GM12878 (cell line): ENCODE measurements at regions not wholly inside any gene's neighbourhood (a gene's known extent, or its start where the extent isn't known, plus 50 kb on each side); places are given as distances from the start of the nearest gene placed in this dataset.

Experiments
- ATAC-seq: fragments of 200-7000 bp; cut with Tn5 transposase; 3 replicates; pipeline ENCODE4 v1.9.1; 2020; ENCODE audit warnings: mild to moderate bottlenecking, moderate library complexity
- BruUV-seq: library from RNA; stranded (reverse); fragments of 400-500 nt; replicated peaks from 2 replicates; lab custom pipeline; 2021; lab: Mats Ljungman, UMichigan
- CTCF ChIA-PET: fragments of 300-600 bp; sonication (Branson Sonifier 250); formaldehyde crosslinking; extraction: SDS; loops from one replicate; lab custom pipeline; 2021; ENCODE audit warnings: inconsistent platforms; lab: Yijun Ruan, JAX
- POLR2A ChIA-PET: fragments of 350-600 bp; formaldehyde crosslinking; extraction: SDS; loops from one replicate; lab custom pipeline; 2021; ENCODE audit warnings: inconsistent platforms; lab: Charles Lee
- RAD21 ChIA-PET: fragments of 300-600 bp; sonication (Branson Sonifier 250); formaldehyde crosslinking; loops from one replicate; lab custom pipeline; 2023; ENCODE audit warnings: antibody characterized with exemption; ENCODE audit not compliant: unreplicated experiment; lab: Charles Lee
- SMC1A ChIA-PET: fragments of 300-600 bp; sonication (Branson Sonifier 250); formaldehyde crosslinking; loops from one replicate; lab custom pipeline; 2023; ENCODE audit not compliant: unreplicated experiment, uncharacterized antibody; lab: Charles Lee
- DNase-seq: peaks from one replicate; pipeline ENCODE4 v3.0.0-alpha.2; 2011; ENCODE audit warnings: low read depth, low spot score
- FAIRE-seq: peaks from 3 replicates; lab custom pipeline; 2011; peaks lifted over from hg19 to GRCh38; lab: Jason Lieb, UNC
- H2AFZ ChIP-seq: 2 replicates; pipeline ENCODE4 v1.6.0; 2011; ENCODE audit warnings: low read depth, low read length, control low read depth; ENCODE audit not compliant: control insufficient read depth
- H3K27ac ChIP-seq: 2 replicates; pipeline ENCODE4 v1.5.1; 2011; ENCODE audit warnings: control low read depth; ENCODE audit not compliant: control insufficient read depth, insufficient read depth
- H3K27me3 ChIP-seq, 2 experiments: replicated peaks in 1 of 2; 2 replicates each; pipeline versions ENCODE4 v1.6.0 to v1.6.1; 2011; ENCODE audit warnings: low read length in 1 of 2; ENCODE audit not compliant: control insufficient read depth in 2 of 2, insufficient read depth in 2 of 2
- H3K36me3 ChIP-seq, 2 experiments: 2 replicates each; pipeline ENCODE4 v1.5.1; 2011; ENCODE audit warnings: low read length in 1 of 2; ENCODE audit not compliant: control insufficient read depth in 2 of 2, insufficient read depth in 2 of 2
- H3K4me1 ChIP-seq: 2 replicates; pipeline ENCODE4 v1.6.1; 2011; ENCODE audit warnings: mild to moderate bottlenecking, low read length, moderate library complexity, mixed read lengths; ENCODE audit not compliant: control insufficient read depth, insufficient read depth
- H3K4me2 ChIP-seq: 2 replicates; pipeline ENCODE4 v1.6.0; 2011; ENCODE audit warnings: control low read depth; ENCODE audit not compliant: control insufficient read depth, insufficient read depth
- H3K4me3 ChIP-seq: fragments of 200-600 bp; sonication (generic); 2 replicates; pipeline ENCODE4 v1.5.1; 2016
- H3K79me2 ChIP-seq: 2 replicates; pipeline ENCODE4 v1.6.0; 2011; ENCODE audit warnings: low read length; ENCODE audit not compliant: control insufficient read depth, insufficient read depth
- H3K9ac ChIP-seq: 2 replicates; pipeline ENCODE4 v1.8.0; 2011; ENCODE audit warnings: low read length, control low read depth, mixed read lengths; ENCODE audit not compliant: control insufficient read depth, insufficient read depth
- H3K9me3 ChIP-seq: replicated peaks from 3 replicates; pipeline ENCODE4 v1.5.1; 2011; ENCODE audit warnings: mild to moderate bottlenecking, low read length; ENCODE audit not compliant: control insufficient read depth, insufficient read depth
- H4K20me1 ChIP-seq: 2 replicates; pipeline ENCODE4 v1.6.0; 2011; ENCODE audit not compliant: control insufficient read depth, insufficient read depth
- EGR1 ChIP-seq, 2 experiments: IDR thresholded peaks; 1 replicate in 1 of 2; 2 replicates in 1 of 2; pipeline ENCODE4 v1.6.1; 2011 to 2012; ENCODE audit warnings: low read depth in 2 of 2, low read length in 2 of 2, borderline replicate concordance in 1 of 2, mild to moderate bottlenecking in 1 of 2, moderate library complexity in 1 of 2
- ETV6 ChIP-seq, 2 experiments: fragments of 450-650 bp in 1 of 2; IDR thresholded peaks in 1 of 2; conservative IDR thresholded peaks in 1 of 2; 2 replicates each; pipeline ENCODE4 v1.6.1; 2014; ENCODE audit warnings: antibody characterized with exemption in 1 of 2, borderline replicate concordance in 1 of 2, low read depth in 1 of 2, mild to moderate bottlenecking in 1 of 2, moderate library complexity in 1 of 2
- LARP7 ChIP-seq: fragments of 450-650 bp; IDR thresholded peaks from 2 replicates; pipeline ENCODE4 v1.6.1; 2017; ENCODE audit warnings: mild to moderate bottlenecking
- POLR2A ChIP-seq: IDR thresholded peaks from 2 replicates; pipeline ENCODE4 v1.6.1; 2011; ENCODE audit warnings: low read depth, mild to moderate bottlenecking, low read length
- YY1 ChIP-seq: IDR thresholded peaks from 2 replicates; pipeline ENCODE4 v1.6.1; 2011; ENCODE audit warnings: low read depth, mild to moderate bottlenecking, low read length
- ZNF217 ChIP-seq: fragments of 450-650 bp; IDR thresholded peaks from 2 replicates; pipeline ENCODE4 v1.6.1; 2017; ENCODE audit warnings: antibody characterized with exemption, mild to moderate bottlenecking
- WGBS: methylation state at CpG from one replicate; pipeline ENCODE4 v1.1.6; 2016; ENCODE audit warnings: low lambda C conversion rate; ENCODE audit not compliant: insufficient replicate concordance, insufficient coverage; ENCODE audit errors: missing lambda C conversion rate; 5-methylcytosine and 5-hydroxymethylcytosine counted together
- in situ Hi-C: fragments of 300-500 bp; cut with MboI; formaldehyde crosslinking; loops from 9 replicates; pipeline ENCODE4 v1.14.3; 2018; ENCODE audit warnings: mixed read lengths
- intact Hi-C: fragments of 100-400 bp; cut with micrococcal nuclease; formaldehyde crosslinking; loops from one replicate; pipeline ENCODE4 v1.14.2; 2022; ENCODE audit not compliant: unreplicated experiment
- TF ChIP-seq, protein P1 (sequence below): IDR thresholded peaks from 2 replicates; pipeline ENCODE4 v1.6.1; 2011; ENCODE audit warnings: borderline replicate concordance, low read depth, mild to moderate bottlenecking, moderate library complexity, low read length; ENCODE audit not compliant: insufficient read depth, poor library complexity, severe bottlenecking

DNA sequence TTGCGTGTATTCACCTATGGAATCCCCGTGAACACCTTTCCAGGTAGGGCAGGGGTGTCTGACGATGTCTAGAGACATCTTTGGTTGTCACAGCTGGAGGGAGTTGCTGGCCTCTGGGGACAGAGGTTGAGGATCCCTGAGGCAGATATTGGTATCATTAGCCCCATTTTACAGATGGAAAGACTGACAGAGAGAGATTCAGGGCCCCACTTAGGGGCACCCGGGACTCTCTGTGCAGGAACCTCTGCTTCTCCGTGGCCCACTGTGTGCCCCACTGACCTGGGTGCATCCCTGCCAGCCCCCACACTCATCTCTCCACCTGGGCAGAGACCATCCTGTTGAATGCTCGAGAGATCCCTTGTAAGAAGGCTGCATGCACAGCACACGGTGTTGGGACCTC lies 111.2 kb downstream of the EDN3 start:
- CTCF ChIA-PET, result no interaction called here
- no peak overlapping the region for H3K4me2 ChIP-seq
- no peak overlapping the region for H3K4me3 ChIP-seq
- no peak overlapping the region for H2AFZ ChIP-seq
- H3K36me3 ChIP-seq, result no peaks in the 10 kb centered on the region
- POLR2A ChIA-PET, result no interaction called here
- DNase-seq, result no peak
- H4K20me1 ChIP-seq, result no peaks in the 10 kb centered on the region
- in situ Hi-C loops (no loop called here), intact Hi-C loops (no loop called here)
- SMC1A ChIA-PET, result no interaction called here
- no peaks in the 10 kb centered on the region for H3K9me3 ChIP-seq
- RAD21 ChIA-PET, result no interaction called here
- H3K27me3 ChIP-seq, result peaks cover 0 to 3% of the 10 kb centered on the region in 2 experiments; a peak in 2 of 4 replicates
- H3K9ac ChIP-seq, result no peak overlapping the region
- no peak overlapping the region for H3K27ac ChIP-seq
- TF ChIP-seq YY1 (no peak), LARP7 (no peak), EGR1 (IDR thresholded peaks at IDR 0.05; ENCODE audit: borderline replicate concordance in 1 of 2, low read depth in 2 of 2, low read length in 2 of 2) (no peak), ZNF217 (no peak), POLR2A (no peak), ETV6 (conservative IDR thresholded peaks at IDR 0.05 in 1 of 2, IDR thresholded peaks at IDR 0.05 in 1 of 2; ENCODE audit: borderline replicate concordance in 1 of 2, low read depth in 1 of 2) (no peak)
- TF ChIP-seq, protein P1, sequence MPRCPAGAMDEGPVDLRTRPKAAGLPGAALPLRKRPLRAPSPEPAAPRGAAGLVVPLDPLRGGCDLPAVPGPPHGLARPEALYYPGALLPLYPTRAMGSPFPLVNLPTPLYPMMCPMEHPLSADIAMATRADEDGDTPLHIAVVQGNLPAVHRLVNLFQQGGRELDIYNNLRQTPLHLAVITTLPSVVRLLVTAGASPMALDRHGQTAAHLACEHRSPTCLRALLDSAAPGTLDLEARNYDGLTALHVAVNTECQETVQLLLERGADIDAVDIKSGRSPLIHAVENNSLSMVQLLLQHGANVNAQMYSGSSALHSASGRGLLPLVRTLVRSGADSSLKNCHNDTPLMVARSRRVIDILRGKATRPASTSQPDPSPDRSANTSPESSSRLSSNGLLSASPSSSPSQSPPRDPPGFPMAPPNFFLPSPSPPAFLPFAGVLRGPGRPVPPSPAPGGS, result no peak
- TF ChIP-seq, all 136 proteins: peak for 0
- ATAC-seq, result no peak
- BruUV-seq, result no TSS peak
- FAIRE-seq, result no peak
- Histone ChIP-seq H3K79me2 (no peaks in the 10 kb centered on the region), H3K4me1 (no peaks in the 10 kb centered on the region)
- WGBS, result 15% methylated on average over 7 of the region's 7 CpGs
